ENCODE measurements at regions not wholly inside any gene's neighbourhood (a gene's known extent, or its start where the extent isn't known, plus 50 kb on each side); places are given as distances from the start of the nearest gene placed in this dataset.

GRCh38 chr10:91046869-91047268 is 126.0 kb upstream of the ANKRD1 start:
- no peak for DNase-seq (ENCODE audit: low read depth)
- TF ChIP-seq, protein P1, sequence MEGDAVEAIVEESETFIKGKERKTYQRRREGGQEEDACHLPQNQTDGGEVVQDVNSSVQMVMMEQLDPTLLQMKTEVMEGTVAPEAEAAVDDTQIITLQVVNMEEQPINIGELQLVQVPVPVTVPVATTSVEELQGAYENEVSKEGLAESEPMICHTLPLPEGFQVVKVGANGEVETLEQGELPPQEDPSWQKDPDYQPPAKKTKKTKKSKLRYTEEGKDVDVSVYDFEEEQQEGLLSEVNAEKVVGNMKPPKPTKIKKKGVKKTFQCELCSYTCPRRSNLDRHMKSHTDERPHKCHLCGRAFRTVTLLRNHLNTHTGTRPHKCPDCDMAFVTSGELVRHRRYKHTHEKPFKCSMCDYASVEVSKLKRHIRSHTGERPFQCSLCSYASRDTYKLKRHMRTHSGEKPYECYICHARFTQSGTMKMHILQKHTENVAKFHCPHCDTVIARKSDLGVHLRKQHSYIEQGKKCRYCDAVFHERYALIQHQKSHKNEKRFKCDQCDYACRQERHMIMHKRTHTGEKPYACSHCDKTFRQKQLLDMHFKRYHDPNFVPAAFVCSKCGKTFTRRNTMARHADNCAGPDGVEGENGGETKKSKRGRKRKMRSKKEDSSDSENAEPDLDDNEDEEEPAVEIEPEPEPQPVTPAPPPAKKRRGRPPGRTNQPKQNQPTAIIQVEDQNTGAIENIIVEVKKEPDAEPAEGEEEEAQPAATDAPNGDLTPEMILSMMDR (IDR thresholded peaks at IDR 0.05; ENCODE audit: insufficient read depth, low read depth, low read length, missing control alignments), result no peak
- no peak overlapping the region for H3K4me3 ChIP-seq (ENCODE audit: low read depth, low read length)

- TF ChIP-seq, protein P1 (IDR thresholded peaks at IDR 0.05; ENCODE audit: insufficient read depth, low read depth, low read length, missing control alignments), result no peak
Observed at GRCh38 chr10:91048380-91048779, 127.5 kb upstream of the ANKRD1 start.

DNA sequence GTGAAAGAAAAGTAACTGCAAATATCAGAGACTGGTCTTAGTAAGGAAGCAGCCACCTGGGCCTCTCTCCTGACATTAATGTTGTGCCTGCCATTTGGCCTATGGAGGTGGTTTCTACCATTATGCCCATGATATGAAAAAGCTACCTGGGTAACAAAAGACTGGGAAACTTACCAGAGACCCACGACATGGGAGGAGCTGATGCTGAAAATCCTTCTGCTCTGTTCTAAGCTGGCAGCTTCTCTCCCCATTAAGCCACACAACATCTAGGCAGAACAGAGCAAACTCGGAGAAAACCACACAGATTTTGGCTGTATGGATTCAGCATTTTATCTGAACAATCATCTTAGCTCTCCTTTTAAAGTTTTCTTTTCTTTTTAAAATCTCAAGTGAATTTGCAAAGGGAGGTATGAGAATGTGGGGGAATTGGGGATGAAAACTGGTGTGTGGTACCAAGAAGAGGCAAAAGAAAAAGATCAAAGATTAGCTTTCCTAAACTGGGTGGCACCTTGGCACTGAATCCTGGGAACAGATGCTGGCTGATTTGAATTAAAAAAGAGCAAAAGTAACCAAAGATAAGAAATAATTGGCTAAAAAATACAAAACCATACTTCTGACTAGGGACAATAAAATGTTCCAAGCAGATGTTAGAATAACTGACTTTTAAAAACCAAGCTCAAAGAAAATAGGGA is 128.6 kb upstream of the ANKRD1 start:
- TF ChIP-seq, protein P1 (IDR thresholded peaks at IDR 0.05; ENCODE audit: insufficient read depth, low read depth, low read length, missing control alignments), result no peak
- no peak for DNase-seq (ENCODE audit: low read depth)

More at GRCh38 chr10:91048380-91048779, 127.5 kb upstream of the ANKRD1 start:
- H3K4me3 ChIP-seq (ENCODE audit: low read depth, low read length), result no peak overlapping the region
- DNase-seq (ENCODE audit: low read depth), result peak; percentile 8

GRCh38 chr10:91049988-91050360 is 129.1 kb upstream of the ANKRD1 start:
- DNase-seq (ENCODE audit: low read depth), result no peak
- TF ChIP-seq, protein P1 (IDR thresholded peaks at IDR 0.05; ENCODE audit: insufficient read depth, low read depth, low read length, missing control alignments), result no peak
- H3K4me3 ChIP-seq (ENCODE audit: low read depth, low read length), result no peak overlapping the region

More for the DNA sequence above, 128.6 kb upstream of the ANKRD1 start:
- H3K4me3 ChIP-seq (ENCODE audit: low read depth, low read length), result no peak overlapping the region

DNA sequence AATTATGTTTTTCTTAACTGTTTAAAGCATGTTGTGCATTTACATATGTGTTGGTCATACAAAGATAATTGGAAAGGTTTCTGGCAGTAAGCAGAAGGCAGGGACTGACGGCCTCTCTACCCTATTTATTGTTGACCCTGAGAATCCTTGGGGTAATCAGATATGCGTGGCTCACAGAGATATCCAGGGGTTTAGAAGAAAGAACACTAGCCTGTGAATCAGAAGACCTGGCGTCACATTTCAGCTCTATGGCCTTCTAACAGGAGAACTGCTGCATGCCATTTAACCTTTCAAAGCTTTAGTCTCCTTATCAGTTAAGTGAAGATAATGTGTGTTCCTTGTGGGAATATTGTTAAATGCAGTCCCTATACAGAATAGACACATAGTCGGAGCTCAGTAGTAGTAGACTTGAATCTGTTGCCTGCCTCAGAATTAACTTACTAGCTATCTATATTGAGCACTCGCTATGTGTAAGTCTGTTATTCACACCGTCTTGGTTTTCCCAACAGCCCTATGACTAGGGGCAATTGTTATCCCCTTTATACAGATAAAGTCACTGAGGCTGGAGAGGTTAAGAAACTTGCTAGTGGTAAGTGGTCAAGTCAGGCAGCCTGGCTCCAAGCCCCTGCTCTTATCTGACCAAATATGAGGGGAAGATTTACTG is 129.6 kb upstream of the ANKRD1 start:
- TF ChIP-seq, protein P1 (IDR thresholded peaks at IDR 0.05; ENCODE audit: insufficient read depth, low read depth, low read length, missing control alignments), result no peak
- no peak for DNase-seq (ENCODE audit: low read depth)
- no peak overlapping the region for H3K4me3 ChIP-seq (ENCODE audit: low read depth, low read length)

GRCh38 chr10:91051829-91052228 is 130.9 kb upstream of the ANKRD1 start:
- TF ChIP-seq, protein P1 (IDR thresholded peaks at IDR 0.05; ENCODE audit: insufficient read depth, low read depth, low read length, missing control alignments), result no peak
- DNase-seq (ENCODE audit: low read depth), result no peak
- no peak overlapping the region for H3K4me3 ChIP-seq (ENCODE audit: low read depth, low read length)

Measured in GM12865 (cell line).